Ureter (tissue), 1 donor: ENCODE measurements at regions not wholly inside any gene's neighbourhood (a gene's known extent, or its start where the extent isn't known, plus 50 kb on each side); places are given as distances from the start of the nearest gene placed in this dataset.
"Not testable (repeated sequence)": the region's sequence is repeated elsewhere in the genome, so short reads cannot be mapped to it uniquely, and the experiment has no call there.

Experiments used
- DNase-seq: peaks from one replicate; pipeline ENCODE4 v3.0.0-alpha.2; 2020; ENCODE audit warnings: low spot score
- donor health status: DM: yes; HTN: yes; CAD: no.

- no peak for DNase-seq
Observed at GRCh38 chr1:178607718-178608408, 95.0 kb downstream of the TEX35 start.

- no peak for DNase-seq
Observed at GRCh38 chr1:178609015-178609414, 96.1 kb downstream of the TEX35 start.

- DNase-seq, result not testable (repeated sequence)
Observed at GRCh38 chr1:178610690-178611410, 97.9 kb downstream of the TEX35 start.

GRCh38 chr1:178612261-178612660 lies 99.4 kb downstream of the TEX35 start:
- no peak for DNase-seq

DNA sequence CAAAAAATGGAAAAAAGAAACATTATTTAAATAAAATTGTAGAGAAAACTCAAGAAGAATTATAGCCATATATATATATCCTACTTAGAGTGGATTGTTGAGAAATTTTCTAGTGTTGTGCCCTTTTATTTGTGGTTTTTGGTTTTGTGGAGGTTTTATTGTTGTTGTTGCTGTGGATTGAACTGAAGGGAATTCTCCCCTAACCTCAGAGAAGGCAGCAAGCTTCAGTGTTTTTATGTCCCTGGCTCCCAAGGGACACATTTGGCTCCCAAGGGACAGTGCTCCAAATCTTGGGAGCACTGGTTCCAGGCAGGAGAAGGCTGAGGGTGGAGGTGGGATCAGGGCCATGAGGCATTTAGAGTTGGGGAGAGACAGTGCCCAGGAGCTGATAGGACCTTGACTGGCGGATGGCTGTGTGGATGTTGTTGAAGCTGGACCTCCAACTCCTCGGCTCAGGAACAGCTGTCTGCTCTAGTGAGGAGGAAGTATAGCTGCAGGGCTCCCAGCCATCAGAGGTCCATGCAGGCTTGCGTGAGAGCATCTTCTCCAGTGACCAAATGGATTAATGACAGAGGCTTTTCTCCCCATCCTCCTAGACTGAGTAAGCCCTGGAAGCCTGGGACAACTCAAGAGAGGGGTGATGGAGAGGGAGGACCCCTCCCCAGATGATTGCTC lies 100.5 kb downstream of the TEX35 start:
- no peak for DNase-seq

DNA sequence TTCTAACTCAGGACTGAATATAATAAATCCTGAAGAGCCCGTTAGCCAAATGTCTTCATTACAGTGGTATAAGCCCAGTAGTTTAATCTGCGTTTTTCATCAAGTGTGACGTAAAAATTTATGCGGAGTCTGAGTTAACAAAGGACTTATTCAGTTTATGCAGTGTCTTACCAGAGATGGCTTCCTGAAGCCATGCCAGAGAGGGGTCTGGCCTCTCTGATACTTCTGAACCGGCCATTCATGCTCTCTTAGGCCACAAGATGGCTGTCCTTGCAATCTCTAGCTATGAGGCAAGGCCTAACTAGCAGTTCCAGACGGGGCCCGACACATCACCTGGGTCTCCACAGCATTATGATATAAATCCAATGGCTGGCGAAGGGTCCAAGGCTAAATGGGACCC lies 101.4 kb downstream of the TEX35 start:
- DNase-seq, result no peak

DNA sequence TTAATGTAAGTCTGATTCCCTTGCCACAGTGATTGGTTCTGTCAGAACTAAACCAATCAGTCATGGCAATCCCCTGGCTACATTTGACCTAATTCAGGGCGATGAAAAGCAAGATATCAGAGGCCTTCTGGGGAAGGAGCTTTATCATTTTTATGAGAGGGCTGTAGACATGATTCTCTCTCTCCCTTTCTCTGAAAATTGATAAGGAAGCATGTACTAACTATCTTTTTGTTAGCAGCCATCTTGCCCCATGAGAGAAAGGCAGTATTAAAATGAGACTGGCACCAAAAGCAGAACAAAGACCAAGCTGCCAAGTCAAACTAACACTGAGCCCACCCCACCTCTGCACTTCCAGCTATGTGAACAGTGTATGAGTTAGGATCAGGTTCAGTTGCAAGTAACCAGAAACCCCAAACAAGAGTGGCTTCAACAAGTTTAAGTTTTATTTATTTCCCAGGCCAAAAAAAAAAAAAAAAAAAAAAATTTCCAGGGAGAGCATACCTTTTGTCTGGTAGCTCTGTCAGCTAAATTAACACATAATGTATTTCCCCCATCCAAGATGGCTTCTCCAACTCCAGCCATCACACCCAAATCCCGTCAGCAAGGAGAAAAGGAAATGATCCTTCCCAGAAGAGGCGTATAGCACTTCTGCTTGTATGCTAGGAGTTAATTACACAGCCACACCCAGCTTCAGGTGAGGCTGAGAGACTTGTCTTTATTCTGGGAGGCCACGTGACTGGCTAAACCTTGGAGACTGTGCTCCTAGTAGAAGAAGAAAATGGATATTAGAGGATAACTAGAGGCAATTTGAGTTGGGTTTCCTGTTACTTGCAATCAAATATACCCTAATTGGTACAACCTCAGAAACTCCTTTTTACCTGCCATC lies 105.8 kb upstream of the RALGPS2 start:
- no peak for DNase-seq

DNA sequence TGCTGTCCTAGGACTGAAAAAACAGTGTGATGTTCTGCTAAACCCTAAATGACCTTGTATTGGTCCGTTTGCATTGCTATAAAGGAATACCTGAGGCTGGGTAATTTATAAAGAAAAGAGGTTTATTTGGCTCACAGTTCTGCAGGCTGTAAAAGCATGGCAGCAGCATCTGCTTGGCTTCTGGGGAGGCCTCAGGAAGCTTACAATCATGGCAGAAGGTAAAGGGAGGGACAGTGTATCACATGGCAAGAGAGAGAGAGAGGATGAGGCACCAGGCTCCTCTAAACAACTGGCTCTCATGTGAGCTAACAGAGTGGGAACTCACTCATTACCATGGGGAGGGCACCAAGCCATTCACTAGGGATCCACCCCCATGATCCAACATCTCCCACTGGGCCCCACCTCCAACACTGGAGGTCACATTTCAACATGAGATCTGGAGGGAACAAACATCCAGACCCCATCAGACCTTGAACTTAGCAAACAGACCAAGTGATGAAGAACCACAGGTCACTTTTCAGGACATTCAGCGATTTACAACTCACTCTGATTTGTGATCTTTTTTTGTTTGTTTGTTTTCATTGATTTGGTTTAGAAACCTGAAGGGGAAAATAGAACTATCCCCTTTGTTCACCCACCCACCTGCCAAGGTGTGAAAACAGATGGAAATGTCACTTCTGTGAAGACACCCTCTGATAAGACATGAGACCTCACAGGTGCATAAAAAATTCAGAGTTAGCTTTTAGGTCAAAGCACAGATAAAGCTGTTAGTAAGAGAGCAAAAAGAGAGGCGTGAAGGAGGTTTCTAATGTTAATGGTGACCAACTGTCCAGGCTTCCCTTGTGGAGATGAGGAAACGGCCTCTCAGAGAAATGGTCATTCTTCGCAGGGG lies 104.2 kb upstream of the RALGPS2 start:
- DNase-seq, result no peak

DNA sequence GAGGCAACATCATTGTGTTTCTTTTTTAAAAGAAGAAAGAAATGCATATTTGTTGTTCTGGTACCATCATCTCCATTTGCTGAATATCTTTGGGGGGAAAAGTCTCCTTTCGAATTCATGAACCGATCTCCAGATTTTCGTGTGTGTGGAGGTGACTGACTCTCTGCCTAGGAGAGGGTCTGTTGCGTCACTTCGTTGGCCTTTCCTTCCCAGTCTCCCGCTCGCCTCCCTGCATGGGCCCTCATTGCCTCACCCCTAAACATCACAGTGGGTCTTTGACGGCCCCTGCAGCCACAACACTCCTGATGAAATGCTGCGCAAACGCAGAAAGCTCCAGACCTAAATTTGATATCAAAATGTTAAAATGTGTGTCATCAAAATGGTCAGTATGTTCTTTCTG lies 103.2 kb upstream of the RALGPS2 start:
- DNase-seq, result no peak

DNA sequence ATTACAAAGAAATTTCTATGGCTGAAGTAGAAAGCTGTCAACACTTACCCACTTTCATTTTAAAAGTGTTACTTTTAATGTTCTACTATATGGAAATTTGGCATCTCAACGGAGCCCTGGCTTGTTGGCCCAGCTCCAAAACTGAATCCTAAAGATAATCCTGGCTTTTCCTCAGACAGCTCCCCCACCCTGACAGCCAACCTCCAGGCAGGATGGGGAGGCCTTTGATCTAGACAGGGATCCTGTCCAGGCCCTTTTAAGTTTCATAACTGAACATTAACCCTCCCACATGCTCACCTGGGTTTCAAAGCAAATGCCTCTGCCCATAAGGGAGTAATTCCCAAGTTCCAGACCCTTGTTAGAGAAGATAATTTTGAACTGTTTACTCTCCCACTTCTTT lies 99.3 kb upstream of the RALGPS2 start:
- DNase-seq, result no peak

- no peak for DNase-seq
Observed at GRCh38 chr1:178627037-178627436, 98.0 kb upstream of the RALGPS2 start.

DNA sequence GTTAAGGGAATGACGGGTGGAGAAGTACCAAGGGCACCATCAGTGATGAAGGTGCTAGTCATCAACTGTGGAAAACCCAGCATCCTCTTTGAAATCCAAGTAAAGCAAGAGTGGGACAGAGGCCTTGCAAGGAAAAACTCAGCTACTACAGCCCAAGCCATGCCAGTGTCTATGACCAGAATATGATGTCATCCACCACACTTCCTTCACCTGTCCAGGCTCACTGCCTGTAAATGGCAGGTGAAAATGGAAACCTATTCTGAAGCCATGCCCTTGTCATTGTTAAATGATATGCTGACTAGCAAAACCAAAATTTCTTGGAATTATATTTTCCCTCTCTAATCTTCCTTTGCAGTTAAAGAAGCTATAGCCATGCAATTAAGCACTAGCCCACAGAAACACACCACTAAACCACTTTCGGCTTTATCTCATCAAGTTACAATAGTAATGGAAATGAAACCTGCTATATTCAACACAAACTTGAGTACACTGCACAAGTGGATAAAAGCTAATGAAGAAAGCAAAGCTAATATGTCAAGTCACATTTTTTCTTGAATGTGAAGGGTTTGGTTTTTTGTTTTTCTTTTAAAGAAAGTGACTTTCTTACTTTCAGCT lies 96.3 kb upstream of the RALGPS2 start:
- DNase-seq, result no peak

DNA sequence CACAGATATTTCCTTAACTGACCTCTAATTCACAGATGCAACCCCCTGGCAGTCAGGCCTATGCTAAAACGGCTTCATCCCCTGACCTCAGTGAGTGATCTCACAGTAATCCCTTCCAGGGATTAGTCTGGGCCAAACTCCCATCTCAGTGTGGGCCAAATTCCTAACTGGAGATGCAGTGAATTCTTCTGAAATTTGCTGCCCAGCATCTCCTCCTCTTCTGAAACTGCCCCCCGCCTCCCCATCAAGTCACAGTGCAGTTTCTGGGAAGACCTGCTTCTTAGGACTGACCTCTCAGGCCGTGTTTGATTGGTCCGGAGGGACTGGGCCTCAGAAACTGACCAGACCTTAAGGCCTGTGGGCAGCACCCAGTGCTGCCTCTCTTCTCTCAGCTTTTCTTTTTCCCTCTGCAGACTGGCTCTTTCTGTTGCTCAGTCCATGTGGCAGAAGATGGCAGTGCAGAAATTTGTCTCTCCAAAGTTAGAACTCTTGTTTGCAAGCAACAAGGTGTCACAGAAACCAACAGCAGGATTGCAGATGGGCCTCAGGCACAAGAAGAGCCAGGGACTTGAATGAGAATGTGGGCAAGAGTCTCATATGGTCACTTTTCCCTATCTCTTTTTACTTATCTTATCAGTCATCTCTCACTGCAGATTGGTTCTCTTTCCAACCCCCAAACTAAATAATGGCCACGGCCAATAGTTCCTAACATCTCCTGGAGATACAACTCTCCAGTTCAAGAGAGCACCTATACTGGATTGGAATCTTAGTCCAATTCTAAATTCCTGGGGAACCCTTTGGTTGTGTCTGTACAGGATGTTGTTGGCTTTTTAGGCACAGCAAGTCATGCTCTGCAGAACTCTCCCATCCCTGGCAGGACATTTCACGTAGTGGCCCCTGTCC lies 95.5 kb upstream of the RALGPS2 start:
- DNase-seq, result no peak

DNA sequence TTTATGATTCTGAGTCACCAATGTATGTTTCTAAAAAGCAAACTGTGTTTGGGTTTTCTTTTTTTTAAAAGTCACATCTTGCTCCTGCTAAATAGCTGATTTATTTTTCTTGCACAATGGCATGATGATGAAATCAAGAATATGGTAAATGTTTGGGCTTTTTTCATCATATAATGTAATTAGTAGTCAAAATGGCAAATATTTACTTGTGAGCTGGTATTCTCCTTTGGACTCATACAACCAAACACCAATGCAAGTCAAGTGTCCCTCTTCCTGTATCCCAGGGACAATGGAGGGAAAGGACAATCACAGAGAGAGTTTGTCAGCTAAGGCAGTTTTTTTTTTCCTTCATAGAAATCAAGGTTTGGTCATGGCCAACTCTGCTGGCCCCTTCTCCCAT lies 94.6 kb upstream of the RALGPS2 start:
- DNase-seq, result no peak

DNA sequence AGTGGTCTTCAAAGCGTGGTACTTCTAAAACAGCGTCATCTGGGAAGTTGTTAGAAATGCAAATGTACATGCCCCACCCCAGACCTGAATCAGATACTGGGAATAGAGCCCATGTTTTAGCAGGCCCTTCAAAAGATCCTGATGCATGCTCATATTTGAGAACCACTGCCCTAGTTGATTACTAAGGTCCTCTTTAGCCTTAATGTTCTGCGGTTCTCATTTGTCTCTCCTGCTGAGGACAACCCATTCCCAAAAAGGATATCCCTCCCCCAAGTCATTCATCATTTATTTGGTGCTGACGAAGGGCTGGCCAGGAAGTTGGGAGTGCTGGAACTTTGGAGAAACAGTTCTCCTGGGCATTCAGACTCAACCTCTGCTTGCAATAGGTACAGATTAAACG lies 92.4 kb upstream of the RALGPS2 start:
- no peak for DNase-seq

- DNase-seq, result no peak
Observed at GRCh38 chr1:178633056-178633455, 92.0 kb upstream of the RALGPS2 start.

- DNase-seq, result no peak
Observed at GRCh38 chr1:178634445-178634844, 90.6 kb upstream of the RALGPS2 start.

DNA sequence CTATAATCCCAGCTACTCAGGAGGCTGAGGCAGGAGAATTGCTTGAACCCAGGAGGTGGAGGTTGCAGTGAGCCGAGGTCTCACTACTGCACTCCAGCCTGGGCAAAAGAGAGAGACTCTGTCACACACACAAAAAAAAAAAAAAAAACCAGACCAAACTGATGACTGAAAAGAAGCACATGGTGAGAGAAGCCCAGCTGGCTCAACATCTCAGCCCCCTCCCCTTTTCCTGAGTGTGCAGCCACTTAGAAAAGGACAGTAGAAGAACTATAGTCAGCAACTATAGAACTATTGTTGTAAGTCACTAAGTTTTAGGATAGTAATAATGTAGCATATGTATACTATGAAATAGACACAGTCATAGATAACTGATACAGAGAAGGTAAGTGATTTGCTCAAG lies 87.2 kb upstream of the RALGPS2 start:
- no peak for DNase-seq

DNA sequence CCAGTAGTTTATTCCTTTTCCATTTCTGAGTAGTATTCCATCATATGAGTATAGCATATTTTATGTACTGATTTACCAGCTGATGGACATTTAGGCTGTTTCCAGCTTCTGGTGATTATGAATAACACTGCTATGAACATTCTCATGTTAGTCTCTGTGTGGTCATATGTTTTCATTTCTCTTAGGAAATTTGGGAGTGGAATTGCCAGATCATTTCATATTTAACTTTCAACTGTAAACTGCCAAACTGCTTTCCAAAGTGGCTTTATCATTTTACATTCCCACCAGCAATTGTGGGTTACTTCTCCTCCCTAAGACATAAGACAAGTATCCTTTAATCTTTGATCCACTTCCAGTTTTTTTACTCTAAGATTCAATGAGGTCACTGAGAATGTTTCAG lies 85.7 kb upstream of the RALGPS2 start:
- no peak for DNase-seq

GRCh38 chr1:178642282-178642681 lies 82.8 kb upstream of the RALGPS2 start:
- DNase-seq, result no peak
